Mesenteric fat pad (tissue), 1 donor: ENCODE measurements at regions not wholly inside any gene's neighbourhood (a gene's known extent, or its start where the extent isn't known, plus 50 kb on each side); places are given as distances from the start of the nearest gene placed in this dataset.

Source experiments
- DNase-seq: peaks from one replicate; pipeline ENCODE4 v3.0.0-alpha.2; 2020; ENCODE audit warnings: low spot score
- donor health status: DM: yes; HTN: yes; CAD: no.

DNA sequence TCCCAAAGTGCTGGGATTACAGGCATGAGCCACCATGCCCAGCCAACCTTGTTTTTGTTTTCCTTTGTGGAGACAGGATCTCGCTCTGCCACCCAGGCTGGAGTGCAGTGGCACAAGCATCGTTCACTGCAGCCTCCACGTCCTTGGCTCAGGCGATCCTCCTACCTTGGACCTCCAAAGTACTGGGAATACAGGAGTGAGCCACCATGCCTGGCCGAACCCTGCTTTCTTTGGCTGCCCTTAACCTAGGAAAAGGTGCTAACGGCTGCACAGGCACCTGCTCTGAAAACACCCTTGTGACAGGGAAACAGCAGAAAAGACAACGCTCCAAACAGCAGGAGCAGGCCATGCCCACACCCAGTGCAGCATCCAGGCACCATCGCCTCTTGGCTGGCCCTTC, 71.9 kb downstream of the OAT start:
- DNase-seq: peak; percentile 73

DNA sequence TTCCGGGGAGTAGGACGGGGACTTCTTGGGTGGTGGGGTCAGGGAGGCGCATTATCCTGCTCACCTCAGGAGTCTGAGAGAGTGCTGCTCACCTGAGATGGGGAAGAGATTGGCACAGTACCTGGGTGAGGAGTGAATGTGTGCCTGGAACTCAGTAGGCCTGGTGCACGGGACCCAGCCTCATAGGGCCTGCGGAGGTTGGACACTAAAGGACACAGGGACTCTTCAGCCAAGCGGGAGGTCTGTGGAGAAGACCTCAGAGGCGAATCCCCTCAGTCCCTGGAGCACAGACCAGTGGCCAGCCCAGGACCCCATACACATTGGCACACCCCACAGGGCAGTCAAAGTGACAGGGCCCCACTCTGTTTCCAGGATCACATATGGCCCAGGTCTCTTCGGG, 73.2 kb downstream of the OAT start:
- peak; percentile 53 for DNase-seq

DNA sequence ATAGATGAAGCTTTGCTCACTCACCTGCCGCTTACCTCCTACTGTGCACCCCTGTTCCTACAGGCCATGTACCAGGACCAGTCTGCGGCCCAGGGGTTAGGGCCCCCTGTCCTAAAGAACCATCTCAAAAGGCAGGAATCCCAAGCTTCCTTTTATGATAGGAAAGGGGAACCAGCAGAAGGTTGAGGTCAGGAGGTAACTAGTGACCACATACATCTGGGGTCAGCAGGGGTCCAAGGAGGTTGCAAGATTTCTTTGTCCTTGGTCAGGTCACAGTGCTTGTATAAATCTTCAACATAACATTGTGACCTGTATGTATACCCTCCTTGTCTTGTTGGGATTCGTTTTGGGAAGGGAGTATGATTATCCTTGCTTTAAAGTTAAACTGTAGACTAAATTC, 73.8 kb downstream of the OAT start:
- peak; percentile 47 for DNase-seq

DNA sequence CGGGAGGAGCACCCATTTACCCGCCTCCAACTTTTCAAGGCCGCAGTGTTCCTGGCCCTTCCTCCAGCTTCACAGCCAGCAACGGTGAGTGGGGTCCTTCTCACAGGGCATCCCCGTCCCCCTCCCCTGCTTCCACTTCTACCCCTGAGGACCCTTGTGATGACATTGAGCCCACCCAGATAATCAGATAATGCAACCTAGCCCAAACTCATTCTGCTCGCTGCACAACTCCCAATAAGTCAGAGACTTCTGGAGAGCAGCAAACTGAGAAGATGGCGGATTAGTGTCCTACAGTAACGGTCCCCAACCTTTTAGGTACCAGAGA, 74.5 kb downstream of the OAT start:
- DNase-seq: no peak

DNA sequence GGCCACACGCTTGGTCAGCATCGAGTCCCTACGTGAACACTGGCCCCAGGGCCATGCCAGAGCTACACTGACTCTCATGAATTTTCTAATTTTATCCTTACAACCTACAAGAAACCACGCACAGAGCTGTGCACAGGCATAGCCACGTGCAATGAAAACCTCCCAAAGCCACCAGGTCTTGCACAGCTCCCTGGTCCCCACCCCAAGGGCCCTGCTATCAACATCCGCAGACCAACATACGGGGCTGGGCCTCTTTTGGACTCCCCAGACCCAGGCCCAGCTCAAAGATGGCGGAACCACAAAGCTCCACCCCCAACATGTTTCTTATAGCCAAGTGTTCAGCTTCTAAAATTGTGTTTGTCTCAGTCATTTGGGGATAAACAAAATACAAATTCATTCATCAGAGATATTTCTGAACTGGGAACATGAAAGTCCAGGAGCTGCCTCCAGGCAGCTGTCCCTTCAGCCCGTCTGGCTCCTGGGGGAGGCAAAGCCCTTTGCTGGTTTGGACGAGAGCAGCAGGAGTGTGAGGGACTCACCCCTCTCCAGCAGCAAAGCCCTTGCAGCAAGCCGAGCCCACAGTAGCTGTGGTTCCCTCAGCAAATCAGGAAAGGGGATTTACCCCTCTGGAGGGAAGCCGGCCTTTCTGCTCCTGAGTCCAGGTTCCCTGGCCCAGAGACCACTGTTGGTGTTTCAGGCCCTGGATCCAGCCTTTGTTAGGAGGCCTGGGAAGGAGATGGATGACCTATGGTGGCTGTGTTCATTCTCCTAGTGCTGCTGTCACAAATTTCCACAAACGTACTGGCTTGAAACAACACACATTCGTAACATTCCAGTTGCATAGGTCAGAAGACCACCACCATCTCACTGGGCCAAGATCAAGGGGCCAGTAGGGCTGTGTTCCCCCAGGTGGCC, 75.1 kb downstream of the OAT start:
- peak; percentile 76 for DNase-seq

DNA sequence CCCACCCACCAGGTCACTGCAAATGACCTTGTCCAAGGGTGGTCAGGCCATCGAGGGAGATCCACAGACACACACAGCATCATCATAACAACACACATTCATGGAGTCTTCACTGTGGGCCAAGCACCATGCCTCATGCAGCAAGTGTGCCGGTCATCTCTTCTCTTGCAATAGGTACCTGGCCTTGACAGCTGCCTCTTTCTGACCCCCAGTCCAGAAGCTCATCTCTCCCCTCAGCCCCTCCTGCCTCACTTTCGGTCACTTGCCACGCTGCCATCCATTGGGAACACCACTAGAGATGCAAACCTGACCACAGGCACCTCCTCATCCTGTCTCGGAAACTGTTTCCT, 75.9 kb downstream of the OAT start:
- no peak for DNase-seq

DNA sequence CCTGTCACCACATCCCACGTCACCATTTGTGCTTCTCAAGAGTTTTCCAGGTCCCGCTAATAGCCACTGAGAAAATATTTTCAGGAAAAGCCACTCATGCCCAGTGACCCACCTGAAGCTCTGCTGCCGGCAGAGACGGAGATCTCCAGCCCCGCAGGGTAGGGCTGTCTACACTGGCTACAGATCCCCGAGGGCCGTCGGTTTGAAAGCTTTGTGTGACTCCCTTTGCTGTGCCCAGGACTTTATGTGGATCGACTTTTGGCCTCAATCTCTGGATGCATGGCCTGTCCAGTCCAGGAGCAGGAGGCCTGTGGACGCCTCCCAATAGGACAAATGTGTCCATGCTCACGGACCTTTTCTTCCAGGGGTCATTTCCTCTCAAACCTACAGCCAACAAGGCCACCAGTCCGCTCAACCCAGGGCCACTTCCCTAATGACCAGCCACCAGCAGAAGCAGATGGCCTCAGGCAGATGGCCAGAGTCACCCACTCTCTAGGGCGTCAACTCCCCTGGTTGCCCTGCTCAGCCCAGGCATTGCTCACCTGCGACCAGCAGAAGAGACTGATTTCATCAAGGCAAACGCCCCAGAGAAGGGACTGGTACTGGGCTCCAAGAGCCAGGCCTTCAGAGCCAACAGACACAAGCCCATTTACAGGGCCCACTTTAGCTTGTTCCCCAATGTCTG, 76.4 kb downstream of the OAT start:
- DNase-seq: peak; percentile 67

DNA sequence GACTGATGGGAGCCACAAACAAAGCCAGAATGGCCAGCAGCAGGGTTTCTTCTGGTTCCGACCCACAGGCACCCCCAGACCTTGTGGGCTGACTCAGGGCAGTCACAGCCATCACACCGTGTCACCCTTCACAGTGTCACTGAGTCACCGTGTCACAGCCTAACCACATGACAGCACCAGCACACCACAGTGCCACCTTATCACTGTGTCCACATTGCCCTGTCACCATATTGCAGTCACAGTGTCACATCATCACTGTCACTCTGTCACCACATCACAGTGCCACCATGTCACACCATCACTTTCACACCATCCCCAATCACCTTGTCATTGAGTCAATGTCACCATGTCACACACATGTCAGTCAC, 77.0 kb downstream of the OAT start:
- no peak for DNase-seq

DNA sequence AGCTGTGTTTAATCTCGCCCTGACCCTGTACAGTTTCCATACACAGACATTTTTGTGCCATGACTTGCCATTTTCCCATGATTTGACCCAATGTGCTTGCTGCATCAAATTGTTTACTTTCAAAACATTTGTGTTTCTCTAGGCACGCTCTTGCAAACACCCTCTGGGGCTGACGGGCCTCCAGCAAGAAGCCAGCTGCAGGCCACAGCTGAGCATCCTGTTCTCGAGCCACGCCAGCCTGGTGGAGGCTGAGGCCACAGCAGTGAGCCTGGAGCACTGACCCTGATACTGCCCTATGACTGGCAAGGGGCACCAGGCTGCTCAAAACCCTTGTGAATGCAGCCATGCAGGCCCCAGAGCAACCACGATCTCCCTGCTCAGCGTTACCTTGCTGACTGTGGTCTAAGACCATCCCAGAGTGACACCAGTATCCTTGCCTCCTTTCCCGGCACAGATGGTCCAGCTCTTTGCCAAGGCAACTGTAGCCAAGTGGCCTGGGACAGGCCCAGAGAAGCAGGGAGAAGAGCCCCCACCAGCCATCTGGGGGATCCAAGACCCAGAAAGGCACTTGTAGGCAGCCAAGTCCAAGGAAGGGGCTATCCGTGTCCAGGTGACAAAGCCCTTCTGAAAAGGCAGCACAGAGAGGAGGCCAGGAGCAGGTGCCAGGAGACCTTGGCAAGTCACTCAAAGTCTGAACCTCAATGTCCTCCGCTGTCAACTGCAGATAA, 78.5 kb downstream of the OAT start:
- DNase-seq: peak; percentile 78

DNA sequence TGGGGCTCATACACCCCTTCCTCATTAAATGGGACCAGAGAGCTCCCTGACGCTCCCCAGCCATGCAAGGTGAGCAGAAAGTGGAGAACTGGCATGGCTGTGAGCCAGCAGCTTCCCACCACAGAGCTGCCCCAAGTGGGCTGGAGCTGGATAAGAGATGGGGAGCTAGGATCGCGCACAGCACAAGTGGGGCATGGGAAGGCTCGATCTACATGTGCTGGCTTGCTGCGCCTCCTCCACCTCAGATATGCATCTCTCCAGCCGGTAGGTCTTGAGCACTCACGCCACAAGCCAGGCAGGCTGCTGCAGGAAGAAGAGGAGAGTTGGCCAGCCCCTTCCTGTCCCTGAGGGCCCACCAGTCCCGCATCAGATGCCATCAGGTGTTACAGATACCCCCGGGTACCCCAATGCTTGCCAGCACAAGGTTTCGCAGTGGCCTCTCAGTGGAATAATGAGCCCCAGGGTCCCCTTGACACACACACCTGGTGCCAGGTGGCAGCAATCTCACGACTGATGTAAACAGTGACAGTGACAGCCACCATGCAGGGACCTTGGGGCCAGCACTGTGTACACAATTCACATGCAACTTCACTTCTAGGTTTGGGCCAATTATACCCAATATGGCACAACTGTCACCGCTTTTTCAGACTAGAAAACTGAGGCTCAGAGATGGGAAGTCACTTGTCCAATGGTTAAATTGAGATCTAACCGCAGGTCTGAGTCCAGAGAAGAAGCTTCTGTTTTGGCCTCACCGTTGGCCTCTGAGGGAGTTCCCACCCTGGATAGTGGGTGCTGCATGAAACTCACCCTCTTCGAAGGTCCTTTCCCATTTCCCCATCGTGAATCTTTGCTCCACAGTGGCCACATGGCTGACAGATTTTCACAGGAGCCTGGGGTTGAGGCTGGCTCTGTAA, 79.3 kb downstream of the OAT start:
- peak; percentile 57 for DNase-seq

DNA sequence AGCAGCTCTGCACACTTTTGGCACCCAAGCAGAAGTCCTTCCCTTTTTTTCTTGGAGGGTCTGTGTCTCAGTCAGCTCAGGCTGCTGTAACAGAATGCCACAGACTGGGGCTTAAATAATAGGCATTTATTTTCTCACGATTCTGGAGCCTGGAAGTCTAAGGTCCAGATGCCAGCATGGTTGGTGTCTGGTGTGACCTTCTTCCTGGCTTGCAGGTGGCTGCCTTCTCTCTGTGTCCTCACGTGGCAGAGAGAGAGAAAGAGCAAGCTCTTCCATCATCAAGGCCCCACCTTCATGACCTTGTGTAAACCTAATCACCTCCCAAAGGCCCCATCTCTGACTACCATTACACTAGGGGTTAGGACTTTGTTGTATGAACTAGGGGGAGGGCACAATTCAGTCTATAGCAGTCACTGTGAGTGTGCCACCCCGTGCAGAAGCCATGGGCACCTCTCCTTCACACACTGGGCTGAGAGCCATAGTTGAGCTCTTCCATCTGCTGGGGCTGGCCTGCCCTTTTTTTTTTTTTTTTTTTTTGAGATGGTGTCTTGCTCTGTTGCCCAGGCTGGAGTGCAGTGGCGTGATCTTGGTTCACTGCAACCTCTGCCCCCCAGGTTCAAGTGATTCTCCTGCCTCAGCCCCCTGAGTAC, 80.3 kb downstream of the OAT start:
- peak; percentile 26 for DNase-seq

DNA sequence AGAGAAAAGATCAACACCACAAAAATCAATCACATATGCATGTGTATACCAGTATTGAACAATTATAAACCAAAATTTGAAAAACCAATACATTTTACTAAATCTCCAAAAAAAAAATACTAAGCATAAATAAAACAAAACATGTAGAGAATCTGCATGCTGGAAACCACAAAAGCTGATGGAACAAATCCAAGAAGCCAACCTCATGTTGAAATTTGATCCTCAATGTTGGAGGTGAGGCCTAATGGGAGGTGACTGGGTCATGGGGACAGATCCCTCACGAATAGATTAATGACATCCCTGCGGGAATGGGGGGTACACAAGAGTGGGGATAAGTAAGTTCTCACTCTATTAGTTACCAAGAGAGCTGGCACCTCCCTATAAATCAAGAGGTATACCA, 82.5 kb downstream of the OAT start:
- DNase-seq: no peak

DNA sequence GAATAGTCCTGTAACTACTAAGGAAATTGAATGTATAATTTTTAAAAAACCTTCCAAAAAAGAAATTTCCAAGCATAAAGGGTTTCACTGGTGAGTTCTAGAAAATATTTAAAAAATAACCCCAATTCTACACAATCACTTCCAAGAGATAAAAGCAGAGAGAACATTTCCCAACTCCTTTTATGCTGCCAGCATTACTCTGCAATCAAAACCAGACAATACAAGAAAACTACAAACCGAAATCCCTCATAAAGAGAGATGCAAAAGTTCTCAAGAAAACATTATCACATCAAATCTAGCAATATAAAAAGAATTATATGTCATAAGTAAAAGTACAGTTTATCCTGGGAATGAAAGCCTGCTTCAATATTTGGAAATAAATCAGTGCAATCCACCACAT, 84.8 kb downstream of the OAT start:
- DNase-seq: no peak

DNA sequence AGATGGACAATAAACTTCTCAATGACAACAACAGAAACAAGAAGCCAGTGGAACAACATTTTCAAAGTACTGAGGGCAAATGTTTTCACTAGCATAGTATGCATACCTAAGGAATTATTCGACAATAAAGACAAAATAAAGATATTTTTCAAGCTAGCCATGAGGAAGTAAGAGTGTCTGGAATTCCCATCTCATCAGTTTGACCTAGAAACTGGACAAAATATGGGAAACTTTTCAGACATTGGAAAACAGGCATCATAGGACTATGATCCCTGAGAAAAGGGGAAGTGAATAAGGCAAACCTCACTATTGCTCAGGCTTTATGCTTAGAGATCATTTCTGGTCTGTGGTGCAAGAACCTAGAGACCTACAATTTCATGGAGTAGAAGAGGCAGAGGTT, 86.3 kb downstream of the OAT start:
- DNase-seq: no peak

DNA sequence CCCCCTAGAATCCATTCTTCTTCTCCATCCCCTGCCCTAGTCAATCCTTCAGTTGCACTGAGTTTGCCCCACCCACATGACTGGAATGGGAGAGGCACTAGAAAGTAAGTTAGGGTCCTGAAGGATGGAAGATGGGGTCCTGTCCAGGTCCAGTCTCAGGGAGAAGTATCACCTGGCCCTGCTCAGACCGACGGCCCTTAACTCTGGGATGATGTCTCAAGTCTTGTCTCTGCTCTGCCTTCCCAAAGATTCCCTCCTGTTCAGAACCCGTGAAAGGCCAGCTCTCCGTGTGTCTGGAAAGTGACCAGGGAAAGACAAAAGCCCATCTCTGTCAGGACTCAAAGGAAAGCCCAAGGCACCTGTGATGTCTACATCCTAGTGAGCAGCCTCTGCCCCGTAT, 88.8 kb downstream of the OAT start:
- DNase-seq: peak; percentile 30

DNA sequence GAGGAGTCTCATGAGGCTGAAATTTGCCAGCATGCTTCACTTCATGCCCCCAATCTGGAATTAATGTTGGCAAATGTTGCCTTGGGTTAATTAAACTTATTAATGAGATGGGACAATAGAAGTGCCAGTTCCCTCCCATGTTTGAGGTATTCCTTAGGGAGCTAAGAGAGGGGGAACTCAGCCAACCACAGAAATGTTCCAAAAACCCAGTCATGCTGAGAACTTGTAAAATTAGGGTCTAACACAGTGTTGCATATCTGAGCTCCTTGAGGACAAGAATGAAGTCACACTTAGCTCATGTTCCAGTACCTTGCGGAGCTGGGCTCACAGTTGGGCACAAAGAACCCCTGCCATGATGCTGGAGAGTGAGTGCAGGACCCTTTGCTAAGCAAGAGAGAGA, 89.4 kb downstream of the OAT start:
- DNase-seq: peak; percentile 37

DNA sequence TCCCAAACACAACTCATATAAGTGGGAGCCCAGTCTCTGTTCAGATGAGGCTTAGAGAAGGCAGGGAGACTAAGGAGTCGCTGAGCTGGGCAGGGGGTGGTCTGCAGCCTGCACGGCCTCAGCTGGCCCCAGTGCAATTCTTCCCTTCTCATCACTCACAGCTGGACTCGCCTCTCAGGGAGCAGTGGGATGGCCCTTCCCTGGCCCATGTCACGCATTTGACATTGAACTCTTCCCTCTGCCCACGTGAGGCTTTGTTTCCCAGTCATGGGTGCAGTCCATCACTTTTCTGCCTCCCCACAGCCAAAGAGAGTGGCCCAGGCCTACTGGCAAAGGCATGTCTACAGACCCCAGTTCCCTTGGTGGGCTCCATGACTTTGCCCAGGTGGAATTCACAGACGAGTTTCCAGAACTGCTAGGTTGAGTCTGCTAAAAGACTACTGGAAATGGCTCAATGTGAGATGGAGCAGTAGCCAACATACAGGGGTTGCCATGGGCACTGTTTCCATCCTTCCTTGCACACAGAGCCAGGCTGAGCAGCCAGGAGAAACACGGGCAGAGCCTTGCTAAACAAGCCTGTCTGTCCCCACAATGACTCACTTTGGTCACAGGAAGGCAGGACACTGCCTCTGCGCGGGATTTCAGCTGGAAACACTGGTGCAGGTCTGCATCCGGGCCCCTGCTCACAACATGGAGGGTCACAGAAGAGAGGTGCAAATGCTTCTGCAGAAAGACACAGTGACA, 90.1 kb downstream of the OAT start:
- peak; percentile 68 for DNase-seq

DNA sequence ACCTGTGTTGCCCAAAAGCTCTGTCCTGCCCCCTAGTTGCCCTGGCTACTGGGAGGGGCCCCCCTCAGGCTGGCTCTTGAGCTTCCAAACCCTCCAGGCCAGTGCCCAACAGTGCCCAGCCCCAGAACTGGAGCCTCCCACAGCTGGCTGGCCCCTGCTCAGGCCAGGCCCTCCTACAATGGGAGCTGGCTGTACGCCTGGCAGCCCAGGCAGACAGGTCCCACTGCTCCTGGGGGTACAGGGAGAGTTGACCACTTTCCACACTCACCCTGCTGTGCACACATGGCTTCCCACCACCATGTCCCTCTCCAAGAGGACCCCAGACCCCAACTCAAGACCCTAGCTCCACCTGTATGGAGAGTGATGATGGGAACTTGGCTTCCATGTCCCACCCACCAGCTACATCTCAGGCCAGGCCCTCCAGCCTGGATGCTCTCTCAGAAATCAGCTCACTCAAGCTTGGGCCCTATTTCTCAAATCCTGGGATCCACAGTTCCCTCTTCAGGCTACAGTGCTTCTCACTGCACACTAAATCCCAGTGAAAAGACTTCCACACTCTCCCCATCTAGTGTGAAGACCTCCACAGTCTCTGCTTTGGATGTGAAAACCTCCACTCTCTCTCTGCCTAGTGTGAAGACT, 92.6 kb downstream of the OAT start:
- DNase-seq: peak; percentile 39

DNA sequence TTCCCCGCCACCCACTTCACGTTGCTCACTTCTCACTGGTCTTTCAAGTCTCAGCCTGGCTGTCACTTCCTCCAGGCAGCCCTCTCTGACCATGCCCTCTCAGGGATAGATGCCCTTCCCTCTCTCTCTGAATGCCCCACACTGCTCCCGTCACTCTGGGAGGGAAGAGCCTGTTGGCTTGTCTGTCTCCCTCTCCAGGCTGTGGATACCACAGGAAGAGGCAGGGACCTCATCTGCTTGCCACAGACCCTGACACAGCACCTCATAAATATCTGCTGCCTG, 93.1 kb downstream of the OAT start:
- peak; percentile 20 for DNase-seq
